GM12874 (cell line): ENCODE measurements at regions not wholly inside any gene's neighbourhood (a gene's known extent, or its start where the extent isn't known, plus 50 kb on each side); places are given as distances from the start of the nearest gene placed in this dataset.

Source experiments
- TF ChIP-seq, protein P1 (sequence below): IDR thresholded peaks from 2 replicates; pipeline ENCODE4 v1.5.1; 2011; ENCODE audit warnings: low read depth, mild to moderate bottlenecking, control low read depth, low read length, moderate library complexity; ENCODE audit not compliant: insufficient read depth

DNA sequence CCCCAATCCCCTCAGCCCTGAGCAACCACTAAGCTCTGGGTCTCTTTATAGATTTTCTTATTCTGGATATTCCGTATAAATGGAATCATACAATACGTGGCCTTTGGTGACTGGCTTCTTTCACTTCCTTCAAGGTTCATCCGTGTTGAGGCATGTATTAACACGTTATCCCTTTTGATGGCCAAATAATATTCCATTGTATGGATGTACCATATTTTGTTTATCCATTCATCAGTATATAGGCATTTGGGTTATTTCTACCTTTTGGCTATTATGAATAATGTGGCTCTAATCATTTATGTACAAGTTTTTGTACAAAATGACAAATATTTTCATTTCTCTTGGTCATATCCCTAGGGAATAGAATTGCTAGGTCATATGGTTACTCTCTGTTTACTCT lies 284.4 kb downstream of the FAM43A start:
- TF ChIP-seq, protein P1, sequence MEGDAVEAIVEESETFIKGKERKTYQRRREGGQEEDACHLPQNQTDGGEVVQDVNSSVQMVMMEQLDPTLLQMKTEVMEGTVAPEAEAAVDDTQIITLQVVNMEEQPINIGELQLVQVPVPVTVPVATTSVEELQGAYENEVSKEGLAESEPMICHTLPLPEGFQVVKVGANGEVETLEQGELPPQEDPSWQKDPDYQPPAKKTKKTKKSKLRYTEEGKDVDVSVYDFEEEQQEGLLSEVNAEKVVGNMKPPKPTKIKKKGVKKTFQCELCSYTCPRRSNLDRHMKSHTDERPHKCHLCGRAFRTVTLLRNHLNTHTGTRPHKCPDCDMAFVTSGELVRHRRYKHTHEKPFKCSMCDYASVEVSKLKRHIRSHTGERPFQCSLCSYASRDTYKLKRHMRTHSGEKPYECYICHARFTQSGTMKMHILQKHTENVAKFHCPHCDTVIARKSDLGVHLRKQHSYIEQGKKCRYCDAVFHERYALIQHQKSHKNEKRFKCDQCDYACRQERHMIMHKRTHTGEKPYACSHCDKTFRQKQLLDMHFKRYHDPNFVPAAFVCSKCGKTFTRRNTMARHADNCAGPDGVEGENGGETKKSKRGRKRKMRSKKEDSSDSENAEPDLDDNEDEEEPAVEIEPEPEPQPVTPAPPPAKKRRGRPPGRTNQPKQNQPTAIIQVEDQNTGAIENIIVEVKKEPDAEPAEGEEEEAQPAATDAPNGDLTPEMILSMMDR = no peak

DNA sequence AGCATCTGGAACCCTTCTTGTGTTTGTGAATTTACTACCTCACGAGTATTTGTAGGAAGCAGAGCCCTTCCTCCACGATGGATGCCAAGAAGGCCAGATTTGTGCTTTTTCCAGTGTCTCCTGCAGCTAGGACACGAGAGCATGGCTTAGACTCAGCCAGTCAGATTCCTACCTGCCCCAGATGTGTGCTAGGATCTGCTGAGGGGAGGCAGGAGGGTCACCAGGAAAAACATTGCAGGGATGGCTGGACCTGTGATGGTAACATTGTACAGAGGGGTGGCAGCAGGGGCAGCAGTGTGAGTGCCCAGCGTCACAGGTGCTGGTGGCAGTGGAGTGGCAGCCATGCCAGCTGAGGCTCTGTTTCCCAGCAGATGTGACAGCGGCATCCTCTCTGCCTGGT lies 285.3 kb downstream of the FAM43A start:
- TF ChIP-seq, protein P1 = no peak

DNA sequence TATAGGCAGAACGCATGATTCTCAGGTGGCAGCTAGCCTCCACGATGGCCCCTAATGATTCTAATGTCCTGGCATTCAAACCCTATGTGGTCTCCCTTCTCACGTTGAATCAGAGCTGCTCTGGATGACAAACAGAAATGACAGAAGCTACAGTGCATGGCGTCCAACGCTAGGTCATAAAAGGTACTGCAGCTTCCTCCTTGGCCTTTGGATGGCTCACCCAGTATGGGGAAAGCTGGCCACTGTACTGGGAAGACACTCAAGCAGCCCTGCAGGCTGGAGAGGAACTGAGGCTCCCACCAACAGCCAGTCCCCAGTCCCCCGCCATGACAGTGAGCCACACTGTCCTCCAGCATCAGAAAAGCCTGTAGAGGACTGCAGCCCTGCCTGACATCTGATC lies 286.3 kb downstream of the FAM43A start:
- TF ChIP-seq, protein P1 = no peak

DNA sequence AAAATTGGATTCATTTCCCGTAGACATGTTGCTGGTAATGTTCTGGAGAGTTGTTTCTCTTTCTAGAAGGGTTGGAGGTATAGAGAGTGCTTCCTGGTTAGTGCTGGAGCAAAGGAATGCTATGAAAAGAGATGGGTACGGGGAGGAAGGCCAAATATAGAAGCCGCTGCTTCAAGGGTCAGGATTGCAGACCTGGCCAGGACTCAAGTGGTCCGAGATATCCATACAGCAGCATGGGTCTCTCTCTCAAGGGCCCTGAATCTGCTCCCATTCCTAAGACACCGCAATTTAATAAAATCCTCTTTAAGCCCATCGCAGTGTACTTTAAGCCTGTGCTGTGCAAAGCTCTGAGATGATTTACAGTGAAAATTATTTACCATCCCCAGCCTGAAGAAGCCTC lies 287.0 kb downstream of the FAM43A start:
- TF ChIP-seq, protein P1 = no peak

DNA sequence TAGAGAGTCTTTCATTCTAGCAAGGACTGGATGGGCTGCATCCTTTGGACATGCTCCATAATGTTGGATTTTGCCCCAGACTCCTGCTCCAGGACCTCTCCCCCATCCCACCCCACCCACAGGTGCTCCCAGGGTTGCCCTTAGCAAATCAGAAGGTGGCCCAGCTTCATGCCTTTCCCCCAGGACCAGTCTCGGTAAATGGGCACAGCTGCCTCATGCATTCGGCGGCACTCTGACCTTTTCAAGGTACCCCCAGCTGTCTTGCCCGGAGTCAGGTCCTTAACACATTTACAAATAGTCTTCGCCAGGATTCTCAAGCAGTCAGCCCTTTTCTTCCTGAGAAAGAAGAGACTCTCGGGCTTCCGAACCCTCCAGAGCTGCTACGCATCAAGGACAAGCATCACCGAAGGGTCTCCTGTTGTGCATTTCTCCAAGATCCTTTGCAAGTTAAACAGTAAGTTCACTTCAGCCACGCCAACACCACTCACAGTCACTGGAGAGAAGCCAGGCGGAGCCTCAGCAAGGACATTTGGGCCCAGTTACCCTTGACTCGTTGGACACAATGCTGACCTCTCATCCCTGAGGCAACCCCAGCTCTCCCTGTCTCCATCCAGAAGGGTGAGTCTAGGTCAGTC lies 287.8 kb downstream of the FAM43A start:
- TF ChIP-seq, protein P1 = no peak

DNA sequence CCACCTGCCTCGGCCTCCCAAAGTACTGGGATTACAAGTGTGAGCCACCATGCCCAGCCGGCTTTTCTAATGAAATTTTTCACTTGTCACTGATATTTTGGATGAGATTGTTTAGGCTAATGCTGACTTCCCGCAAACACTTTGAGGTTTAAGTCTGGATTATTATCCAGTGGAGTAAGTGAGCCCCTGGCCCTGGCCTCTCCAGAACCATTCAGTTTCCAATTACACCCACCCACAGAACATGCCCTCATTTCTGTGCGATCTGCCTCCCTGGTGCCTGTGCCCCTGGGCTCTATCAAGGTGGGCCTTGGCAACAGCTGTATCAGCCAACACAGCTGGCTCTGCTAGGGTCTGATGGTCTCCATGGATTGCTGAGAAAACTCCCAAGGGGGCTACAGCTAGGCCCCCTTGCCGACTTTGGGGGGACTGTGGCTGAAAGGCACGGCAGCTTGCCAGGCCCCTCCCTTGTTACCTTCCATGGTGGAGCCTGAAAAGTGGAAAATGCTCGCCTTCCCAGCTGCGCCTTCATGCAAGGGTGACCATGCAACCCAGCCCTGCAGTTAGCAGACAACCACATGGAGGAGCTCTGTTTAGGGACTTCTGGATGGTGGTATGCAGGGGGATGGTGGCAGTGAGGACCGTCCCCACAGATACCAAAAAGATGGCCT lies 288.9 kb downstream of the FAM43A start:
- TF ChIP-seq, protein P1 = no peak

DNA sequence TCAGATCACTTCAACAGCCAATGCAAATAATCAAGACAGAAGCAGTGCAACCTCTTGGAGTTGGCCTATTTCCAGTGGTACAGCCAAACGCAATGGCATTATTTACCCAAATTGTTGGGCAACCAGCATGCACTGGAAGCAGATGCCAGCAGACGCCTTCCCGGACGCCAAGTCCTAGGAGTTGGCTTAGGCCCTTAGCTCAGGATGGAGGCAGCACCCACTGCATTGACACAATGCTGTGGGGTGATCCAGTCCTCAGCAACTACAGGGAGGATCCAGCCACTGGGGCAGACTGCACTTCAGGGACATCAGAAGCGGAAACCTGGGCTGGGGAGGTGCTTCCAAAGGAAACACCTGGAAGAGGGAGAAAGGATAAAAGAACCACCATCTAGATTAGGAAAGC lies 290.4 kb downstream of the FAM43A start:
- TF ChIP-seq, protein P1 = no peak
